T1000 (cell line): ENCODE measurements at regions not wholly inside any gene's neighbourhood (a gene's known extent, or its start where the extent isn't known, plus 50 kb on each side); places are given as distances from the start of the nearest gene placed in this dataset.
"Not testable (repeated sequence)": the region's sequence is repeated elsewhere in the genome, so short reads cannot be mapped to it uniquely, and the experiment has no call there.

Experiments used
- DNase-seq: peaks from one replicate; lab custom pipeline; 2025; ENCODE audit warnings: mixed read lengths; lab: John Stamatoyannopoulos, UW

DNA sequence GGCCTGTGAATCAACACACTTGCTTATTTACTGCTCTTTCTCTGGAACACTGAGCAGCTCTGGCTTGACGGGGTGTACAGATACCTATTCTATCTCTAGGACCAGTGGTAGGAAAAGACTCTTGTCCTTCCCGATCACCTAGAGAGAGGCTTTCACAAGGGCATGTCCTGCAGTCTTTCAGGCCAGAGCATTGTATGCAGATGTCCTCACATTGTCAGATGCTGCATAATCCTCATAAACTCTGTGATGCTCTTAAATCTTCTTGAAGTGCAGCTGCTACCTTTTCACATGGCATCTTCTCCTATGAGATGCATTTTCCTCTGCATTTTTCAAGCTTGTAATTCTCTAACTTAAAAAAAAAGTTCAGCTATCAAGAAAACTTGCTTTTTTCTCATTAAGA, 369.4 kb downstream of the OLFM4 start:
- no peak for DNase-seq

DNA sequence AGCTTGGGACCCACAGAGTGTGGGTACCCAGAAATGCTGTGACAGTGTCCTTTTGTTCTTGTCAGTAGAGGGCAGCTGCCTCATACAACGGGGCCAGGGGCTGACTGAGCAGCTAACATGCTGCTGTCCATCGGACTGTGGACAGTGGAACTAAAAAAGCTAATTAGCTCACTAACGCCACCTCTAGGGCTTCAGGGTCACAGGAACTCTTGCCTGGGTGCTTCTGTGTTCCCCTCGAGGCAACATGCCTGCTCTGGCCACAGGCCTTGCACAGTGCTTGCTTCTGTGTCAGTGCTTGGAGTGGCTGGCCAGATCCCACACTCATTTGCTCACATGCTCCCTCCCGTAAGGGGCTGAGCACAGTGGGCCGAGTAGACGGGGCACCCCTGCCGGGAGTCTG, 377.0 kb downstream of the OLFM4 start:
- no peak for DNase-seq

GRCh38 chr13:53408306-53408705, 379.7 kb downstream of the OLFM4 start:
- no peak for DNase-seq

- no peak for DNase-seq
Measured at GRCh38 chr13:53408847-53409568, 380.4 kb downstream of the OLFM4 start.

GRCh38 chr13:53411463-53411862, 382.9 kb downstream of the OLFM4 start:
- DNase-seq = no peak

DNA sequence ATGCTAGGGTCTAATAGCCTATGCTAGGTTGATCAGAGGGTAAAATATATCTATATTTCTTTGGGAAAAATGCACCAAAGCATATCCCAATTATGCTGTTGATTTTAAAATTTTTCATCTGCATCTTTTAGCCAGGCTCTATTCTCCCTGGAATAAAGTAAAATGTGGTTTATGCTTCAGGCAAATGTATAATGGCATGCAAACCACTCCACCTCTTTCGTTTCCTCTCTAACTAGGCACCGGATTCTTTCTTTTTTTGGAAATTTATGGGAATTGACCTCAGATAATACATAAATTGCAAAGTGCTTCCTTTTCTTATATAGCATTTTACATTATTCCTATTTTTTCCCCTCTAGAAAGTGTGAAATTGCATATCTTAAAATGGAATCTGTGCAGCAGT, 386.5 kb downstream of the OLFM4 start:
- DNase-seq = no peak

- no peak for DNase-seq
Measured at GRCh38 chr13:53417601-53418000, 389.0 kb downstream of the OLFM4 start.

- no peak for DNase-seq
Measured at GRCh38 chr13:53422415-53422814, 393.8 kb downstream of the OLFM4 start.

DNA sequence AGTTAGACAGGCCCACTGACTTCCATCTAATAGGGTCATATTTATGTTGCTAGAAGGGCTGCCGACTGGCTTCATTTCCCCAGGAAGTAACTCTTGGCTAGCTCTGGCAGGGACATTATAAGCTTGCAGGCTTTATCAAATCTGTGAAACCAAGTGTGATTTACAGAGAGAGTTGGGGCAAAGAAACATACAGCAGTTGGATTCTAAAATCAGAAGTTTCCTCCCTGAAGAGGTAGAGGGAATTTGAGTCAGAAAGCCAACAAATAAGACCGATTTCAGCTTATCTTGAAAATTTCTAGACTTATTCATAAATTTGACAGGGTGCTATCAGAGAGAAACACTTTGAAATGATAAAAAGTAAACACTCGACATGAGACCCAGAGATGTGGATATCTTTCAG, 407.8 kb downstream of the OLFM4 start:
- DNase-seq = no peak

DNA sequence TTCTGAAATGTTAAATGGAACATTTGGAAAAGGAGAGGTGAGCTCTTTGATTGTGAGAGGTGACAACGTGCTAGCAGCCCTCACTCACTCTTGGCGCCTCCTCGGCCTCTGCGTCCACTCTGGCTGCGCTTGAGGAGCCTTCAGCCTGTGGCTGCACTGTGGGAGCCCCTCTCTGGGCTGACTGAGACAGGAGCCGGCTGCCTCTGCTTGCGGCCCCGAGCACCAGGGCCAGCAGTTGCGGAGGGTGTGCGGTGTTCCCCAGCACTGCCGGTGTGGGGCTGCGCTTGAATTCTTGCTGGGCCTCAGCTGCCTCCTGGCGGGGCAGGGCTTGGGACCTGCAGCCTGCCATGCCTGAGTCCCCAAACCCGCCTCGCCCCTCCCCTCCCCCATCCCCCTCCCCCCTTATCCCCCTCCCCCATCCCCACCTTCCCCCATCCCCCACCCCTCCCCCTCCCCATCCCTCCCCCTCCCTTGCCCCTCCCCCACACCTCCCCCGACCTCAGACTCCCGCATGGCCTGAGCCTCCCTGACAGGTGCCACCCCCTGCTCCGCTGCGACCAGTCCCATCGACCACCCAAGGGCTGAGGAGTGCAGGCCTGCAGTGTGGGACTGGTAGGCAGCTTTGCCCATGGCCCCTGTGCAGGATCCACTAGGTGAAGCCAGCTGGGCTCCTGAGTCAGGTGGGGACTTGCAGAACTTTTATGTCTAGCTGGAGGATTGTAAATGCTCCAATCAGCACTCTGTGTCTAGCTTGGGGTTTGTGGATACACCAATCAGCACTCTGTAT, 411.0 kb downstream of the OLFM4 start:
- DNase-seq = no peak

DNA sequence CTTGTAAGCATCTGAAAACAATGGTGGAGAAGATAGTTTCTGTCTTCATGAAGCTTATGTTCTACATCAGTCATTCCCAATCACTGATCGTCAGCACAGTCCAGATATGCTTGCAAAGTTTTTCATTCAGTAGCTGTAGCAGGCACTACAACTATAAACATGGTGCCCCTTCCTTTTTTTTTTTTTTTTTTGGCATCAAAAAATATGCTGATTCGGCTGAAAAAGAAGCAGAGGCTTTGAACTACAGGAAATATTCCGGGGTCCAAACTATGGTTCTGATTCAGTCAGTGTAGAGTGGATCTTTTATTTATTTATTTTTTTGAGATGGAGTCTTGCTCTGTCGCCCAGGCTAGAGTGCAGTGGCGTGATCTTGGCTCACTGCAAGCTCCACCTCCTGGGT, 414.4 kb downstream of the OLFM4 start:
- DNase-seq = no peak

DNA sequence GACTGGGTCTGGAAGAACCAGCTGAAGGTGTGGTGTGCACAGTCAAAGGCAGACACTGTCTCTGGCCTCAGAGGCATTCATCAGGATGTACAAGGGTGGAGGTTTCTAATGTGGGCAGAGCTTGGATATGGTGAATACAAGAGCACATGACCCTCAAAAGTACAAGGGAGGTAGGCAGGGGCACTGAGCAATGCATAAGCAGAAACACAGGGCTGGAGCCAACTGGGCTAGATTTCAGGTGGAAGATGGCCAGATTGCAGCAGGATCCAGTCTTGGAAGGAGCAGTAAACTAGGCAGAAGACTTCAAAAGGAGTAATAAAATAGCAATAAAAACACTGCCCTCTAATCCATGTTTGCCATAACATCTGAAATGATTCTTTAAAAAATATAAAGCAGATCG, 417.1 kb downstream of the OLFM4 start:
- DNase-seq = no peak

DNA sequence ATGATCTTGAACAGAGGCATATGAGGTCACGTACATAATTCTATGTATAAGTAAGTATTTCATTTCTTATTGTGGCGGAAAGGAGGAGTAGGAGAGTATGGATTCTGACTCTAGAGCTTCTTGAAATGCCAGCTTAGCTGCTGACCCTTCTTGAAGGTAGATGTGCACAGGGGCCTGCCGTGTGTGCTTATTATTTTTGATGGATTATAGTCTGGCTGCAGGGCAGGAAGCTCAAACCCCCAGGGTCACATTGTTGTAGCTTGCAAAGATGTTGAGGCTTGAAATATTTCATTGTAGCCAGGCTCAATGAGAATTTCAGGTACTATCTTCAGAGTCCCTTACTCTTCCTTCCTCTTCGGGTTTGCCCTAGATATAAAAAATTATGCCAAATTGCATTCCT, 418.8 kb downstream of the OLFM4 start:
- no peak for DNase-seq

DNA sequence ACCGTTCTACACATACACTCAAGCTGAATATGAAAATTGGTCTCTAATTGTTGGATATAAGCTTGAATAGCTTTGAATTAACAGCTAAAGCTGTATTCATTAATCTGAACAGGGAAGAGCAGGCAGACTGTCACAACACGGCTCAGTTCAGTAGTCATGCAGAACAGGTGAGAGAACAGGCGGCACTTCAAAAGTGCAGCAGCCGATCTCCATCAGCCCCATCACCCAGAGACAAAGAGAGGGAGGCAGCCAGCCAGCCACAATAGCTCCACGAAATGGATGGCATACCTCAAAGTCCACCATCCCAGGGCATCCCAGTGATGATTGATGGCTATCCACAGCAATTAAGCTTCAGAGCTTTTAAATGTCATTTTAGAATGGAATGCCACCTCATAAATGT, 419.2 kb downstream of the OLFM4 start:
- DNase-seq = no peak

DNA sequence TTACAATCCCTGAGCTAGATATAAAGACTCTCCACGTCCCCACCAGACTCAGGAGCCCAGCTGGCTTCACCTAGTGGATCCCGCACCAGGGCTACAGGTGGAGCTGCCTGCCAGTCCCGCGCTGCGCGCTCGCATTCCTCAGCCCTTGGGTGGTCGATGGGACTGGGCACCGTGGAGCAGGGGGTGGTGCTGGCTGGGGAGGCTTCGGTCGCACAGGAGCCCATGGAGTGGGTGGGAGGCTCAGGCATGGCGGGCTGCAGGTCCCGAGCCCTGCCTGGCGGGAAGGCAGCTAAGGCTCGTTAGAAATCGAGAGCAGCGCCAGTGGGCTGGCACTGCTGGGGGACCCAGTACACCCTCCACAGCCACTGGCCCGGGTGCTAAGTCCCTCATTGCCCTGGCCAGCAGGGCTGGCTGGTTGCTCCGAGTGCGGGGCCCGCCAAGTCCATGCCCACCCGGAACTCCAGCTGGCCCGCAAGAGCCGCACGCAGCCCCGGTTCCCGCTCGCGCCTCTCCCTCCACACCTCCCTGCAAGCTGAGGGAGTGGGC, 423.7 kb downstream of the OLFM4 start:
- not testable (repeated sequence) for DNase-seq

GRCh38 chr13:53460796-53461195, 432.2 kb downstream of the OLFM4 start:
- DNase-seq = no peak

- no peak for DNase-seq
Measured at GRCh38 chr13:53463106-53463505, 434.5 kb downstream of the OLFM4 start.

GRCh38 chr13:53466576-53466975, 438.0 kb downstream of the OLFM4 start:
- no peak for DNase-seq

- no peak for DNase-seq
Measured at GRCh38 chr13:53473397-53473796, 444.8 kb downstream of the OLFM4 start.

GRCh38 chr13:53474878-53475277, 446.3 kb downstream of the OLFM4 start:
- DNase-seq = no peak

GRCh38 chr13:53490752-53491151, 462.1 kb downstream of the OLFM4 start:
- DNase-seq = no peak

- DNase-seq = no peak
Measured at GRCh38 chr13:53494406-53494805, 465.8 kb downstream of the OLFM4 start.

GRCh38 chr13:53499576-53500133, 471.0 kb downstream of the OLFM4 start:
- DNase-seq = no peak
